IMR-90 (cell line): ENCODE measurements at regions not wholly inside any gene's neighbourhood (a gene's known extent, or its start where the extent isn't known, plus 50 kb on each side); places are given as distances from the start of the nearest gene placed in this dataset.

Source experiments
- CEBPB ChIP-seq: IDR thresholded peaks from 2 replicates; pipeline ENCODE4 v1.6.1; 2012; ENCODE audit warnings: low read depth, low read length, improper control_type of control experiment
- CTCF ChIP-seq: conservative IDR thresholded peaks from 2 replicates; pipeline ENCODE4 v1.5.1; 2012; ENCODE audit warnings: mild to moderate bottlenecking, low read depth, low read length, improper control_type of control experiment
- MXI1 ChIP-seq: IDR thresholded peaks from 2 replicates; pipeline ENCODE4 v1.6.1; 2012; ENCODE audit warnings: low read depth, mild to moderate bottlenecking, low read length, moderate library complexity, borderline replicate concordance
- POLR2A ChIP-seq: IDR thresholded peaks from 2 replicates; pipeline ENCODE4 v1.6.1; 2012; ENCODE audit warnings: mild to moderate bottlenecking, low read depth, low read length
- RFX5 ChIP-seq: IDR thresholded peaks from 2 replicates; pipeline ENCODE4 v1.8.0; 2012; ENCODE audit warnings: low read depth, mild to moderate bottlenecking, low read length, moderate library complexity

DNA sequence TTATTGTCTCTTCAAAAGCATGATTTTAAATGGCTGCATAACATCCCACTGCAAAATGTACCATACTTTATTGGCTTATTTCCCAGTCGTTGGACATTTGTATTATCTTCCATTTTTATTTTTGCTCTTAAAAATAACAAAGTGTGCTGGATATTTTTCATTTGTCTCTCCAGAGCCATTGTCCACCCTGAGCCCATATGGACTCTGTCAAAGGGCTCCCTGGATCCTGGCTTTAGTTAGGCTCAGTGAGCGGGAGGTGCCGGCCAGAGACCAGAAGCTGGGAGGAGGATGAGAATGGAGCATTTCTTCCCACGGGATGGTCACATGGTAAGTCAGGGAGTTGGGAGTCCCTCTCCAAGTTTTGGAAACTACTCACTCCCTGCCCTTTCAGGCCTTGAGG lies 296.9 kb downstream of the NUAK1 start:
- TF ChIP-seq CTCF (no peak), CEBPB (no peak), MXI1 (no peak), POLR2A (no peak), RFX5 (no peak)
